ENCODE measurements at regions not wholly inside any gene's neighbourhood (a gene's known extent, or its start where the extent isn't known, plus 50 kb on each side); places are given as distances from the start of the nearest gene placed in this dataset.

DNA sequence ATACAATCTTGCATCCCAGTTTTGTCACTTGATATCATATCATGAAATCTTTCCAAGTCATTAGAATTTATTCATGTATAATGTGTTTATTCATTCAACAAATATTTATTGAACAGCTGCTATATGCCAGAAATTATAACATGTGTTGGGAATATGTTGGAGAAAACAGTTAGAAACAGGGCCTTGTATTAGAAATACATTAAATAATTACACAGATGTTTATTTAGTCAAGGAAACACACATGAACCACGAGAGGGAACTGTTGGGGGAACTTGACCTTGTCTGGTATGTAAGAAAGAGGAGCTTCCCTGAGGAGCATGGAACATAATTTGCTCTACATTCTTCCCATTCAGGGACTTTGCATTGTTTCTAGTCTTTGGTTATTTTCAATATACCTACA is 191.7 kb upstream of the FRMD6 start:
- Histone ChIP-seq H3K27me3 (ENCODE audit: control insufficient read depth, low read length) (no peaks in the 10 kb centered on the region), H3K9me3 (ENCODE audit: control insufficient read depth, insufficient read depth, low read length) (no peaks in the 10 kb centered on the region), H3K9me2 (replicated peaks; ENCODE audit: control insufficient read depth, low read length) (no peaks in the 10 kb centered on the region), H3K79me2 (ENCODE audit: control insufficient read depth, low read length) (no peaks in the 10 kb centered on the region), H3K36me3 (ENCODE audit: control insufficient read depth, low read length) (no peaks in the 10 kb centered on the region), H3K4me2 (ENCODE audit: low read length) (no peak overlapping the region), H3K4me3 (ENCODE audit: low read length) (no peak overlapping the region), H3K4me1 (ENCODE audit: control insufficient read depth, low read length) (no peaks in the 10 kb centered on the region), H3F3A (ENCODE audit: control insufficient read depth, insufficient read depth) (no peaks in the 10 kb centered on the region), H4K20me1 (ENCODE audit: control insufficient read depth, insufficient read depth, low read depth, low read length) (no peaks in the 10 kb centered on the region), H3K27ac (ENCODE audit: low read depth, low read length) (no peak overlapping the region)
- TF ChIP-seq, protein P1, sequence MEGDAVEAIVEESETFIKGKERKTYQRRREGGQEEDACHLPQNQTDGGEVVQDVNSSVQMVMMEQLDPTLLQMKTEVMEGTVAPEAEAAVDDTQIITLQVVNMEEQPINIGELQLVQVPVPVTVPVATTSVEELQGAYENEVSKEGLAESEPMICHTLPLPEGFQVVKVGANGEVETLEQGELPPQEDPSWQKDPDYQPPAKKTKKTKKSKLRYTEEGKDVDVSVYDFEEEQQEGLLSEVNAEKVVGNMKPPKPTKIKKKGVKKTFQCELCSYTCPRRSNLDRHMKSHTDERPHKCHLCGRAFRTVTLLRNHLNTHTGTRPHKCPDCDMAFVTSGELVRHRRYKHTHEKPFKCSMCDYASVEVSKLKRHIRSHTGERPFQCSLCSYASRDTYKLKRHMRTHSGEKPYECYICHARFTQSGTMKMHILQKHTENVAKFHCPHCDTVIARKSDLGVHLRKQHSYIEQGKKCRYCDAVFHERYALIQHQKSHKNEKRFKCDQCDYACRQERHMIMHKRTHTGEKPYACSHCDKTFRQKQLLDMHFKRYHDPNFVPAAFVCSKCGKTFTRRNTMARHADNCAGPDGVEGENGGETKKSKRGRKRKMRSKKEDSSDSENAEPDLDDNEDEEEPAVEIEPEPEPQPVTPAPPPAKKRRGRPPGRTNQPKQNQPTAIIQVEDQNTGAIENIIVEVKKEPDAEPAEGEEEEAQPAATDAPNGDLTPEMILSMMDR (IDR thresholded peaks at IDR 0.05; ENCODE audit: low read depth, low read length, poor library complexity, severe bottlenecking) = no peak
- no peak for TF ChIP-seq EZH2phosphoT487 (IDR thresholded peaks at IDR 0.05; ENCODE audit: borderline replicate concordance, low read length)

DNA sequence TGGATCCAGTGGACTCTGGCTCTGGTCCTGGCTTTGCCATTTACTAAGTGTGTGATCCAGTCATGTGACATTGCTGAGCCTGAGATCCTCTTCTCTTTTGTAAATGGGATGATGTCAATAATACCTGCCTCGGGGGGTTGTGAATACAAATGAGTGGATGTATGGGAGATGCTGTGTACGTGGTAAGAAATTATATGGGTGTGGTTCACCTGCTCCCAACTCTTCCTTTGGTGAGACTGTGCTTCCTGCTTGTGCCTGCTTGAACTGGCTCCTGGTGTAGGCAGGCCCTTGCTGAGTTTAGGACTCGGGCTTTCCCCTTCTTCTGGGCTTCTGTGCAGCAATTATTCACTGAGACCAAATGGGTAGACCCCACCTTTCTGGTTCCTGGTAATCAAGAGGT is 189.5 kb upstream of the FRMD6 start:
- no peaks in the 10 kb centered on the region for H3K79me2 ChIP-seq (ENCODE audit: control insufficient read depth, low read length)

DNA sequence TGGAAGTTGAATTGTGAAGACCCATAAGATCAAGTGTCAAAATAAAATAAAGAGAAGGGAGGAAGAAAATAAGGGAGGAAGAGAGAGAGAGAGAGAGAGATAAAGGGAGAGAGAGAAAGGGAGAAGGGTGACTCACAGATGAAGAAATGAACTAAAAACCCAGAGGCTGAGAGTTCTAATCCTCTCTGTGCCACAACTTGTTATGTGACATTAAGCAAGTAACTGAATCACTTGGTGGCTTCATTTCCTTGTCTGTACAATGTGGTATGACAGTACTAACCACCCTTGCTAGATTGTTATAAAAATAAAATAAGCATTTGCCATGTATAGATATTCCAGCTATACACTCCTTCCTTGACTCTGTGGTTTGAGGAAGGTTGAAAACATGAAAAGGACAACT is 189.0 kb upstream of the FRMD6 start:
- Histone ChIP-seq H3K27me3 (ENCODE audit: control insufficient read depth, low read length) (no peaks in the 10 kb centered on the region), H4K20me1 (ENCODE audit: control insufficient read depth, insufficient read depth, low read depth, low read length) (no peaks in the 10 kb centered on the region), H3K4me3 (ENCODE audit: low read length) (no peak overlapping the region), H3K79me2 (ENCODE audit: control insufficient read depth, low read length) (no peaks in the 10 kb centered on the region), H3K27ac (ENCODE audit: low read depth, low read length) (no peak overlapping the region), H3F3A (ENCODE audit: control insufficient read depth, insufficient read depth) (no peaks in the 10 kb centered on the region), H3K9me3 (ENCODE audit: control insufficient read depth, insufficient read depth, low read length) (no peaks in the 10 kb centered on the region), H3K36me3 (ENCODE audit: control insufficient read depth, low read length) (no peaks in the 10 kb centered on the region), H3K4me2 (ENCODE audit: low read length) (no peak overlapping the region), H3K4me1 (ENCODE audit: control insufficient read depth, low read length) (no peaks in the 10 kb centered on the region), H3K9me2 (replicated peaks; ENCODE audit: control insufficient read depth, low read length) (no peaks in the 10 kb centered on the region)
- TF ChIP-seq EZH2phosphoT487 (IDR thresholded peaks at IDR 0.05; ENCODE audit: borderline replicate concordance, low read length) = no peak
- TF ChIP-seq, protein P1 (IDR thresholded peaks at IDR 0.05; ENCODE audit: low read depth, low read length, poor library complexity, severe bottlenecking) = no peak

More for the DNA sequence above, 189.5 kb upstream of the FRMD6 start:
- Histone ChIP-seq H3K4me2 (ENCODE audit: low read length) (no peak overlapping the region), H3K36me3 (ENCODE audit: control insufficient read depth, low read length) (no peaks in the 10 kb centered on the region), H4K20me1 (ENCODE audit: control insufficient read depth, insufficient read depth, low read depth, low read length) (no peaks in the 10 kb centered on the region), H3F3A (ENCODE audit: control insufficient read depth, insufficient read depth) (no peaks in the 10 kb centered on the region), H3K9me3 (ENCODE audit: control insufficient read depth, insufficient read depth, low read length) (no peaks in the 10 kb centered on the region), H3K4me3 (ENCODE audit: low read length) (no peak overlapping the region), H3K9me2 (replicated peaks; ENCODE audit: control insufficient read depth, low read length) (no peaks in the 10 kb centered on the region), H3K4me1 (ENCODE audit: control insufficient read depth, low read length) (no peaks in the 10 kb centered on the region), H3K27ac (ENCODE audit: low read depth, low read length) (no peak overlapping the region), H3K27me3 (ENCODE audit: control insufficient read depth, low read length) (no peaks in the 10 kb centered on the region)
- TF ChIP-seq, protein P1 (IDR thresholded peaks at IDR 0.05; ENCODE audit: low read depth, low read length, poor library complexity, severe bottlenecking) = no peak
- TF ChIP-seq EZH2phosphoT487 (IDR thresholded peaks at IDR 0.05; ENCODE audit: borderline replicate concordance, low read length) = no peak

DNA sequence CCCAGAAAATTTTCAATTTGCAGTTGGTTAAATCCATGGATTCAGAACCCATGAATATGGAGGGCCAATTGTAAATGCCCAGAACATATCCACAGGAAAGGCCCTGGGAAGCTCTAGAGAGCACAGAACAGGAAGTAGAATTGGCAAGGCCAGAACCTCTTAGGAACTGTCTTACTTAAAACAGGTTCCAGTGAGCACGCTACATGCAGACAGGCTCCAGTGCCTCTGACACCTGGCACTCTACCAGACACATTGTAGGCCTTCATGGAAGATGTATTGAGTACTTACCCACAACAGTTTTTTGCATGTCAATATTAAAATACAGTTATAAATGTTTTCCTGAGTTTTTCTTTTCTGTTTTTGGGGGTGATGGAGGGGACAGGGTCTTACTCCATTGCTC is 188.2 kb upstream of the FRMD6 start:
- no peak for TF ChIP-seq EZH2phosphoT487 (IDR thresholded peaks at IDR 0.05; ENCODE audit: borderline replicate concordance, low read length)
- TF ChIP-seq, protein P1 (IDR thresholded peaks at IDR 0.05; ENCODE audit: low read depth, low read length, poor library complexity, severe bottlenecking) = no peak
- H3K79me2 ChIP-seq (ENCODE audit: control insufficient read depth, low read length) = no peaks in the 10 kb centered on the region
- no peaks in the 10 kb centered on the region for H3K27me3 ChIP-seq (ENCODE audit: control insufficient read depth, low read length)
- H3K36me3 ChIP-seq (ENCODE audit: control insufficient read depth, low read length) = no peaks in the 10 kb centered on the region
- no peak overlapping the region for H3K4me3 ChIP-seq (ENCODE audit: low read length)
- H3K4me1 ChIP-seq (ENCODE audit: control insufficient read depth, low read length) = no peaks in the 10 kb centered on the region
- H3K9me3 ChIP-seq (ENCODE audit: control insufficient read depth, insufficient read depth, low read length) = no peaks in the 10 kb centered on the region
- H3K9me2 ChIP-seq (replicated peaks; ENCODE audit: control insufficient read depth, low read length) = no peaks in the 10 kb centered on the region
- no peak overlapping the region for H3K27ac ChIP-seq (ENCODE audit: low read depth, low read length)
- no peaks in the 10 kb centered on the region for H4K20me1 ChIP-seq (ENCODE audit: control insufficient read depth, insufficient read depth, low read depth, low read length)
- H3F3A ChIP-seq (ENCODE audit: control insufficient read depth, insufficient read depth) = no peaks in the 10 kb centered on the region
- no peak overlapping the region for H3K4me2 ChIP-seq (ENCODE audit: low read length)

All from DOHH2 (cell line).